Cerebellar nuclear complex (tissue), 1 donor: ENCODE measurements at regions not wholly inside any gene's neighbourhood (a gene's known extent, or its start where the extent isn't known, plus 50 kb on each side); places are given as distances from the start of the nearest gene placed in this dataset.

Experiments used
- DNase-seq, 2 experiments: peaks; one replicate each; lab custom pipeline; 2025; lab: John Stamatoyannopoulos, UW

GRCh38 chr4:18570370-18570769, 548.8 kb upstream of the LCORL start:
- no peak for DNase-seq

DNA sequence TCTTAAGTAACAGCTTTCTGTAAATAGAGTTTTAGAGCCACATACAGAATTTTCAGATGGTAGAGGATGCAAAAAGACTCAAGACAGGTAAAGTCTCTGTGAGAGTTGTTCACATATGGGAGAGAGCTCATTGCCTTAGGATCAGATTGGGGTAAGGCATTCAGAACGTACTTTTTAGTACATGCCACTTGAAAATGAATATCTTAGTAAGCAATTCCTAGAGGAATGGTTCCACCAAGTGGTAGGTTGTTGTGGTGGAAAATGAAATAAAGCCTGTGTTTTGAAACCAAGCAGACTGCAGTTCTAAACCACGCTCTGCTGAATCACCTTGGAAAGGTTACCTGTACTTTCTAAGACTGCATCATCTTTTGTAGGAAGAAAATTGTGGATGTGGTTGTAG, 547.0 kb upstream of the LCORL start:
- DNase-seq: no peak

- DNase-seq: no peak
These were observed 545.6 kb upstream of the LCORL start for GRCh38 chr4:18566970-18567799.

DNA sequence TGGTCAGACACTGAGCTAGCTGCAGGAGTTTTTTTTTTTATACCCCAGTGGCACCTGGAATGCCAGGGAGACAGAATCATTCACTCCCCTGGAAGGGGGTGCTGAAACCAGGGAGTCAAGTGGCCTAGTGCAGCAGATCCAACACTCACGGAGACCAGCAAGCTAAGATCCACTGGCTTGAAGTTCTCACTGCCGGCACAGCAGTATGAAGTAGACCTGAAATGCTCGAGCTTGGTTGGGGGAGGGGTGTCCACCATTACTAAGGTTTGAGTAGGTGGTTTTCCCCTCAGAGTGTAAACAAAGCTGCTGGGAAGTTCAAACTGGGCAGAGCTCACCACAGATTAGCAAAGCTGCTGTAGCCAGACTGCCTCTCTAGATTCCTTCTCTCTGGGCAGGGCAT, 537.9 kb upstream of the LCORL start:
- DNase-seq: no peak

DNA sequence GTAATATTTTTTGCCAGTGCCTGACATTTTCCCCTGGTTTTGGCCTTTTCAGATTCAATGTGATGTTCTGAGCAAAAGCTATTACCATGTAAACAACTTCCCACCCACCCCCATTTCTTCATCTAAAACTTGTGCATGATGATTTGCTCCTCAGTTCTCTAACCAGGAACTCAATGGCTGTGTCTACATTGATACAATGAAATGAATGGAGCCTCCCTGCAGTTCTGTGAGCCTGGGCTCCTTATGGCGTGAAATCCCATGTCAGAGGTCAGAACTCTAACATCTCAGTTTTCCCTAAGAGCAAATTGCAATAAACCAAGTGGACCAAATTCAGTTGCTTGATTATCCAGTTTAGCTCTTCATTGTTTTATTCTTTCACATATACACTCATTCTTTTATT, 534.8 kb upstream of the LCORL start:
- no peak for DNase-seq

- DNase-seq: no peak
These were observed 518.8 kb upstream of the LCORL start for GRCh38 chr4:18540349-18540748.

- DNase-seq: no peak
These were observed 516.6 kb upstream of the LCORL start for GRCh38 chr4:18538121-18538520.

DNA sequence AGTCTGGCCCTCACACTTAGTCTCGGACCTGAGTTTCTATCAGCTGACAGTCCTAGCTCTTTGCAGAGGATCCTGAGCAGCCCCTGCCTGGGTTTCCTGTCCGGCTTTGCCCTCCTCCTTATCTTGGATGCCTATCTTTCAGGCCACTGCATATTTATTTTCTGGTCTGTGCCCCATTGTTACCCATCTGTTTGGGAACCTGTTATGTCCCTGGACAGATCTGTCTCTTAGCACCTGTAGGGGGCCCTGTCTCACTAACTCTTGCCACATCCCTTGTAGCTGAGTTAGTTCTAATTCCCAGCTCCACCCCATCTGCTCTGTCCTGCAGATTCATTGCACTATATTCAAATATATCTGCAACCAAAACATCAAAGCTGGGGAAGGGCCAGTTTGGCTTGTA, 514.9 kb upstream of the LCORL start:
- no peak for DNase-seq

DNA sequence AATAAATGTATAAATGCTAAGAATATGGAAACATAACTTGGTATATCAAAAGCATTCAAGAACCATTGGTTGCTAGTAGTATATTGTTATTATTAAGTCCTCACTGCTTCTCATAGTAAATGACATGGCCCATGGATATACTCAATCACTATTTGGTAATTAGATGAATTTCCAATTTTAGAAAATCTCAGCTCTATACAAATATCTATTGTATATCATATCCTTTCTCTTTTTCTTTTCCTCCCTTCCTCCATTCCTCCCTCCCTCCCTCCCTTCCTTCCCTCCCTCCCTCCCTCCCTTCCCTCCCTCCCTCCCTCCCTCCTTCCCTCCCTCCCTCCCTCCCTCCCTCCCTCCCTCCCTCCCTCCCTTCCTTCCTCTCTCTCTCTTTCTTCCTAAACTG, 514.4 kb upstream of the LCORL start:
- DNase-seq: no peak

DNA sequence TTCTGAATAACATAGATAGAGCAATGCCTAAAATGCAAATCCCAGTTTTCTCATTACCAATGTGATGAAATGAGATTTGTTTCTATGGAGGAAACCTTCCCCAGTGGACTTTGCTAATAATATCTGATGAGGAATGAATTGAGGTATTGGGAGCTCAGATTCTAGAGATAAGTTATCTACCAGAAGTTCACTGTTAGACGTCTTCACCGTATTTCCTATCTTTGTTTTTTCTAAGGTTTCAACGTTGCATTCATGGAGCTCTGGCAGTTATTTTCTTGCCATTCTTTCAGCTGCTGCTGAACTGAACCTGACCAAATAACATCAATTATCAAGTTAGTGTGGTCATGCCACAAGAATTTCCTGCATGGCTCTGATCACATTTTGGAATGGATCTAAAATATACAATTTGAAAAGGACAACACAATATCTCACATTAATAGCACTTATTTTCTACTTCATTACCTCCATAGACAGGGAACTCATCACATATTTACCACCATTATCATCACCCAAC, 511.8 kb upstream of the LCORL start:
- no peak for DNase-seq

GRCh38 chr4:18531731-18532130, 510.2 kb upstream of the LCORL start:
- no peak for DNase-seq

GRCh38 chr4:18529482-18529881, 507.9 kb upstream of the LCORL start:
- DNase-seq: no peak

- no peak for DNase-seq
These were observed 503.1 kb upstream of the LCORL start for GRCh38 chr4:18524667-18525066.

DNA sequence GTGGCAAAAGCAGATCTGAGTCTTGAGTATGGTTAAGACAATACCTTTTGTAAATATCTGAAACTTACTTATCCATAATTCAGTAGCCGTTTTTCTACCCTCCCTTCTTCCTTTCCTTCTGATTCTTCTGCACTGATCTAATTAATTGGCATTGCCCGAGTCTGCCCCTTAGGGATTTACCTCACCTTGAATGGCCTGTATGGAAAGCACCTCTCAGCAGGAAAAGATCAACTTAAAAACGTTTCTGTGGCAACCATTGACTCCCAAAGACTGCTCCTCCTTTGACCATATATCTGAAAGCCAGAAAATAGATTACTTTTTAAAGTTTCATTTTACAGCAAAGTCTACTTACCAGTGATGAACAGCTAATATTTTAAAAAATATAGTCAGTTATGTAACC, 496.5 kb upstream of the LCORL start:
- DNase-seq: no peak

DNA sequence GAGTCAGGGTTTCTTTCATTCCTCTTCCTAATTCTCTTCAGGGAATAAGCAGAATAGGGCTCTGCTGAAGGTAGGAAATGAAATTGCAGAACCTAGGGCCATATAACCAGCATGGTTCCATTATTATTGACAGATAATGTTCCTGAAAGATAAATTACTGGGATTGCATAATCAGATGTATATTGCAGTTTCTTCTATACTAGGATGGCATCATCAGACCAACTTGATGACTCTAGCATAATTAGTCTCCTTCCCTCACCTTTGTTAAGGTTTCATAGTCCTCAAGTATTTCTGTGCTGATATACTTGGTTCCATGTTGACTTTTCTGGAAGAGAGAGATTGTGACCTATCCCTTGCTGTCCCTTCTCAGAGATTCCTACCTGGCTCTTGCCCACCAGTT, 492.3 kb upstream of the LCORL start:
- no peak for DNase-seq

- DNase-seq: no peak
These were observed 491.2 kb upstream of the LCORL start for GRCh38 chr4:18512718-18513117.

DNA sequence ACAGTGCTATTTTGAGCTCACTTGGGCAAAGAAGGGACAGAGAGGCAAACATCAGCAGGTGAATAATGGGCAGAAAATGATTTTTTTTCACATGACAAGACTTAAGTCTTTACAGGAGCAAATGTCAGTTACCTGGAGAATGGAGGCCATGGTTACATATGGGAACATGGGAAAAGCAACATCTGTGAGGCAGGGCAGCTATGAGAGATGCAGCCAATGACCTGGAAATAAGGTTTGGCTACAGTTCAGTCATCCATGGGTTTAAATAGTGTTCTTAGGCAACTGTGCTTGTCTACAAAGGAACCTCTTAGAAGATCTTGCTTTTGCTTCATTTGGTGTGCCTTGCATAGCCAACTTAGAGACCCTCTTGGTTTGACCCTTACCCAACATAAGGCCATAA, 490.2 kb upstream of the LCORL start:
- no peak for DNase-seq

DNA sequence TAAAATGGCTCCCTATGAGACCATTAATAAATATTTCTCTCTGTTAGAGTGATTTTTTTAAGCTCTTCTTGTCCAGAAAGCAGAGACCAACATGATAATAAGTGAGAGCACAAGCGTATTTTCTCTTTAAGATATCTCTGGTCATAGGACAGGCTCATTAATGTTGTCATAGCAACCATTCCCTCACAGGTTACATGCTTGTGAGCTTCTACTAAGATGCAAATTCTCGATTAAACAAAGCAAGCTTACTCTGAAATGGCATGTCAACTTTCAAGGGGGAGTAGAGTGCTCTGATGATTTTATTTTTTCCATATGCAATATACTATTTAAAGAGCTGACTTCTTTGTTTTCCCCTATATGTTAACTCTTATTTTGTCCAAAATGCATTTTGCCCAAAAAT, 487.2 kb upstream of the LCORL start:
- no peak for DNase-seq

GRCh38 chr4:18480928-18481327, 459.4 kb upstream of the LCORL start:
- DNase-seq: no peak

- no peak for DNase-seq
These were observed 458.8 kb upstream of the LCORL start for GRCh38 chr4:18480342-18480741.

- no peak for DNase-seq
These were observed 458.3 kb upstream of the LCORL start for GRCh38 chr4:18479825-18480224.

- DNase-seq: no peak
These were observed 442.5 kb upstream of the LCORL start for GRCh38 chr4:18463987-18464559.

GRCh38 chr4:18458465-18458864, 436.9 kb upstream of the LCORL start:
- no peak for DNase-seq

DNA sequence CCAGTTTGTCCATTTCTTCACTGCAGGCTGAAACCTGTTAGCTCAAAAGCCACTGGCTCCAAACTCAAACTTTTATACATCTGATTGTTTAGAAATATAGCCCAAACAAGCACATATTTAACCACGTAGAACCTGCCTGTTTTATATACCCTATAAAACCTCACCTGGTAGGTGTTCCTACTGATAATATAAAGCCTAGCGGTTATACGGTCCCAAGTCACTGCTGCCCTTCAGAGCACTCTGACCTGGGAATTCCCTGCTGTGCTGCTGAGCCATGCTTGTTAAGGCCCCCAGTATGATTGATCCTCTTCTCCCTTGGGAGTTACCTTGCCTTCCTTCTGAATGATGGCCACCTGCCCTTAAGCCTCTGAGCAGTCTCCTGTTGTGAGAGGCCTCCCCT, 432.8 kb upstream of the LCORL start:
- no peak for DNase-seq
